ENCODE measurements at regions not wholly inside any gene's neighbourhood (a gene's known extent, or its start where the extent isn't known, plus 50 kb on each side); places are given as distances from the start of the nearest gene placed in this dataset.

DNA sequence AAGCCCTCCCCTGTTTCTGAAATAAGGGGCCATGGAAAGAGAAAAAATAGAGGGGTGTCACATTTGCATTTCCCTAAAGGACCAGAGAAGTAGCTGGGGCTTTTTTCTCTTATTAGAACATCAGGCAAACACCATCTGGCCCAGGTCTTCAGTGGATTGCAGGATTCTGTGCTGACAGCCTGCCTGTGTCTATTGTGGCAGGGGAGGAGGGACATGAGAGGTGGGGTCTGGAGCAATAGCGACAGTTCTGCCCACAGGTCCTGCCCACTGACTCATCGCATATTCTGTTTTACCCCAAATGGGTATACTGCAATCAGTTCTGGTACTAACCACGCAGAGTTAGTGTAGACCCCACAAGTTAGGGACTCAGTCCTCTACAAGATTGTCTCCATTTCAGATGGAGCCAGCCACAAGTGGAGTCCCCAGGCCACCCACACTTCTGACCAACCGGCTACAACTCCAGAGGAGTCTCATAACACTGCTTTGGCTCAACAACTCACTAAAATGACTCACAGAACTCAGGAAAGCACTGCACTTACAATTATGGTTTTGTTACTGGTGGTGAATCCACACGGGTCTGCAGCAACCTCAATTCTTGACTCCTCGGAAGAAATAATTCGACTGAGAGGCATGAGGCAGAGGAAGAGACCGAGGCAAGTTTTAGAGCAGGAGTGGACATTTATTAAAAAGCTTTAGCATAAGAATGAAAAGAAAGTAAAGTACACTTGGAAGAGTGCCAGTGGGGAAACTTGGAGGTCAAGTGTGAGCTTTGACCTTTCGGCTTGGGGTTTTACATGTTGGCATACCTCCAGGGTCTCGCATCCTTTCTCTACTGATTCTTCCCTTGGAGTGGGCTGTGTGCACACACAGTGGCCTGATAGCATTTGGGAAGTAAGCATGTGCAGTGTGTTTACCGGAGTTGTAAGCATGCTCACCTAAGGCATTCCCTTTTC, 146.4 kb upstream of the SPATS2L start:
- DNase-seq (no peak), ATAC-seq (peak in 3 of 4 donors; percentile 13 to 78 (median 62))
- peaks cover 0 to 4% (median 0%) of the 10 kb centered on the region in 12 donors for H3K9me3 ChIP-seq
- H3K27me3 ChIP-seq: no peaks in the 10 kb centered on the region
- no peak overlapping the region for H3K4me3 ChIP-seq
- 77 to 82% (median 80%) methylated on average over 11 of the region's 11 CpGs for WGBS, 4 donors
- H3K4me1 ChIP-seq: peaks cover 0 to 8% (median 0%) of the 10 kb centered on the region in 12 donors
- intact Hi-C loops (cut with DNase I): loop anchor here in 2 of 10 donors (5.0 to 10.0 kb wide), 3 partner anchors 147 to 315 kb away; partner anchors contain the start of gene SPATS2L (in 1 of the 2)
- no peaks in the 10 kb centered on the region for H3K36me3 ChIP-seq
- no peak overlapping the region for H3K27ac ChIP-seq
- TF ChIP-seq, protein P1, sequence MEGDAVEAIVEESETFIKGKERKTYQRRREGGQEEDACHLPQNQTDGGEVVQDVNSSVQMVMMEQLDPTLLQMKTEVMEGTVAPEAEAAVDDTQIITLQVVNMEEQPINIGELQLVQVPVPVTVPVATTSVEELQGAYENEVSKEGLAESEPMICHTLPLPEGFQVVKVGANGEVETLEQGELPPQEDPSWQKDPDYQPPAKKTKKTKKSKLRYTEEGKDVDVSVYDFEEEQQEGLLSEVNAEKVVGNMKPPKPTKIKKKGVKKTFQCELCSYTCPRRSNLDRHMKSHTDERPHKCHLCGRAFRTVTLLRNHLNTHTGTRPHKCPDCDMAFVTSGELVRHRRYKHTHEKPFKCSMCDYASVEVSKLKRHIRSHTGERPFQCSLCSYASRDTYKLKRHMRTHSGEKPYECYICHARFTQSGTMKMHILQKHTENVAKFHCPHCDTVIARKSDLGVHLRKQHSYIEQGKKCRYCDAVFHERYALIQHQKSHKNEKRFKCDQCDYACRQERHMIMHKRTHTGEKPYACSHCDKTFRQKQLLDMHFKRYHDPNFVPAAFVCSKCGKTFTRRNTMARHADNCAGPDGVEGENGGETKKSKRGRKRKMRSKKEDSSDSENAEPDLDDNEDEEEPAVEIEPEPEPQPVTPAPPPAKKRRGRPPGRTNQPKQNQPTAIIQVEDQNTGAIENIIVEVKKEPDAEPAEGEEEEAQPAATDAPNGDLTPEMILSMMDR (IDR thresholded peaks at IDR 0.05): no peak
- TF ChIP-seq POLR2A (IDR thresholded peaks at IDR 0.05): no peak

DNA sequence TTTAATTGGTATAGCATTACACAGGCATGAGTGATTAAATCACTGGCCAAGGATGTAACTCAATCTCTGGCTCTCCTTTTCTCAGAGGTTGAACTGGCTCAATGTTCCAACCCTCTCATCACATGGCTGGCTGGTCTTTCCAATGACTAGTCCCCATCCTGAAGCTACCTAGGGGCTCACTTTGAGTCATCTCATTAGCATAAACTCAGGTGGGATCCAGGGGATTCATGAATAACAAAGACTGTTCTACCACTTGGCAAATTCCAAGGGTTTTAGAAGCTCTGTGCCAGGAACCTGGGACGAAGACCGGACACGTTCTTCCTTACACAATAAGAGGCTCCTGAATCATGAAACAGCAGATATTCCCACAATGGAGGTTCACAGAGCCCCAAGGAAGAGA, 145.0 kb upstream of the SPATS2L start:
- Histone ChIP-seq H3K4me3 (no peak overlapping the region), H3K27ac (no peak overlapping the region), H3K4me1 (peaks cover 0 to 3% (median 0%) of the 10 kb centered on the region in 12 donors), H3K27me3 (no peaks in the 10 kb centered on the region), H3K9me3 (peaks cover 0 to 18% (median 6%) of the 10 kb centered on the region in 12 donors), H3K36me3 (no peaks in the 10 kb centered on the region)
- DNase-seq: no peak
- intact Hi-C loops (cut with DNase I): loop anchor here in 1 of 10 donors (10.0 kb wide), 1 partner anchor 177 kb away; no protein-coding TSS in a partner anchor
- 88 to 92% (median 89%) methylated on average over 3 of the region's 3 CpGs for WGBS, 4 donors
- ATAC-seq: no peak
- TF ChIP-seq, protein P1 (IDR thresholded peaks at IDR 0.05): no peak
- TF ChIP-seq POLR2A (IDR thresholded peaks at IDR 0.05): no peak

DNA sequence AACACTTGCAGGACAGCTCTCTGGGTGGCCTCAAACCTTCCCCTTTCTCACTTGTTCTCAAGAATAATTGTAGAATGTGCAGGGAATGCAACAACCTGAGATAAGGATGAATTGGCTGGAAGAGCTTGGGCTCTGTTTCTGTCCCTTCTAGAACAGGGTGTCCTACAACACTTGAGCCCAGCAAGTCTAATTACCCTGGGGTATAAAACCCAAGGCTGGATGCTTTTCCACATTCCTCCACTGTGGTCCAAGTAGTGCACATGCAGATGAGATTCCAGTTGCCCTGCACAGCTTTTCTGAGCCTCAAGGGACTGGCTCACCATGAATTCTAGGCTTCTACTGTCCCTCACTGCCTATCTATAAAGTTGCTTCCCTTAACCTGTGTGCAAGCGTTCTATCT, 140.8 kb upstream of the SPATS2L start:
- DNase-seq: no peak
- WGBS, 4 donors: 84 to 98% (median 88%) methylated on average over 1 of the region's 1 CpG
- no peaks in the 10 kb centered on the region for H3K27me3 ChIP-seq
- H3K4me1 ChIP-seq: no peaks in the 10 kb centered on the region
- intact Hi-C loops (cut with DNase I): loop anchor here in 1 of 10 donors (10.0 kb wide), 1 partner anchor 181 kb away; no protein-coding TSS in a partner anchor
- H3K27ac ChIP-seq: no peak overlapping the region
- TF ChIP-seq POLR2A (IDR thresholded peaks at IDR 0.05): no peak
- TF ChIP-seq, protein P1 (IDR thresholded peaks at IDR 0.05): no peak
- H3K4me3 ChIP-seq: no peak overlapping the region
- no peak for ATAC-seq
- H3K36me3 ChIP-seq: no peaks in the 10 kb centered on the region
- peaks cover 0 to 19% (median 6%) of the 10 kb centered on the region in 12 donors for H3K9me3 ChIP-seq
